Gastroesophageal sphincter (tissue), 4 donors: ENCODE measurements at regions not wholly inside any gene's neighbourhood (a gene's known extent, or its start where the extent isn't known, plus 50 kb on each side); places are given as distances from the start of the nearest gene placed in this dataset.

ENCODE experiments used
- ATAC-seq: fragments of 150-250 bp; one replicate; pipeline ENCODE4 v1.9.1; 2016; ENCODE audit warnings: mild to moderate bottlenecking, moderate library complexity
- H3K27ac ChIP-seq, 4 donors: fragments of 200-600 bp; sonication (generic) in 3 of 4; 1 replicate in 3 of 4; 2 replicates in 1 of 4; pipeline ENCODE4 v1.5.1; 2016 to 2019
- H3K27me3 ChIP-seq: fragments of 200-600 bp; sonication (generic); one replicate; pipeline ENCODE4 v1.5.1; 2019
- H3K36me3 ChIP-seq, 2 donors: fragments of 200-600 bp; sonication (generic); one replicate each; pipeline ENCODE4 v1.5.1; 2019; ENCODE audit warnings: control low read depth in 1 of 2
- H3K4me1 ChIP-seq, 3 donors: fragments of 200-600 bp; sonication (generic); 1 replicate in 2 of 3; 2 replicates in 1 of 3; pipeline ENCODE4 v1.5.1; 2016 to 2019; ENCODE audit warnings: control low read depth in 2 of 3
- H3K4me3 ChIP-seq, 2 donors: fragments of 200-600 bp; sonication (generic); one replicate each; pipeline ENCODE4 v1.5.1; 2019; ENCODE audit warnings: mild to moderate bottlenecking in 1 of 2, moderate library complexity in 1 of 2
- H3K9me3 ChIP-seq, 3 donors: fragments of 200-600 bp; sonication (generic); one replicate each; pipeline ENCODE4 v1.5.1; 2017 to 2019; ENCODE audit warnings: control low read depth in 2 of 3
- CTCF ChIP-seq, 4 experiments: fragments of 200-600 bp in 2 of 4; fragments of 450-650 bp in 2 of 4; sonication (generic) in 1 of 4; IDR thresholded peaks; one replicate each; pipeline ENCODE4 v1.5.1; 2017 to 2019; ENCODE audit warnings: antibody characterized with exemption in 4 of 4, mild to moderate bottlenecking in 2 of 4, moderate library complexity in 2 of 4
- EP300 ChIP-seq: sonication (generic); formaldehyde crosslinking; IDR thresholded peaks from one replicate; pipeline ENCODE4 v1.6.1; 2017; ENCODE audit warnings: antibody characterized with exemption, mild to moderate bottlenecking
- POLR2A ChIP-seq, 2 donors: fragments of 450-650 bp; IDR thresholded peaks; one replicate each; pipeline ENCODE4 v1.6.1; 2017; ENCODE audit warnings: antibody characterized with exemption in 2 of 2, mild to moderate bottlenecking in 2 of 2, moderate library complexity in 1 of 2
- POLR2AphosphoS5 ChIP-seq: sonication (generic); formaldehyde crosslinking; IDR thresholded peaks from one replicate; pipeline ENCODE4 v1.6.1; 2017; ENCODE audit warnings: antibody characterized with exemption
- WGBS, 2 donors: methylation state at CpG; one replicate each; pipeline ENCODE4 v1.1.5; 2018; ENCODE audit warnings: low coverage in 1 of 2; 5-methylcytosine and 5-hydroxymethylcytosine counted together

GRCh38 chr2:116133381-116133942 is 1681.0 kb upstream of the DDX18 start:
- Histone ChIP-seq H3K36me3 (no peaks in the 10 kb centered on the region), H3K4me1 (no peaks in the 10 kb centered on the region), H3K27ac (no peak overlapping the region), H3K4me3 (no peak overlapping the region), H3K27me3 (no peaks in the 10 kb centered on the region), H3K9me3 (no peaks in the 10 kb centered on the region)
- TF ChIP-seq POLR2AphosphoS5 (no peak), POLR2A (IDR thresholded peaks at IDR 0.05) (no peak), EP300 (no peak), CTCF (IDR thresholded peaks at IDR 0.05) (no peak)
- no peak for ATAC-seq
- 11 to 20% methylated on average over 14 of the region's 14 CpGs for WGBS, 2 donors

- 70 to 81% methylated on average over 2 to 3 of the region's 3 CpGs for WGBS, 2 donors
- Histone ChIP-seq H3K27me3 (no peaks in the 10 kb centered on the region), H3K36me3 (no peaks in the 10 kb centered on the region), H3K9me3 (peaks cover 0 to 4% (median 0%) of the 10 kb centered on the region in 3 donors), H3K4me3 (no peak overlapping the region), H3K4me1 (no peaks in the 10 kb centered on the region), H3K27ac (no peak overlapping the region)
- no peak for TF ChIP-seq CTCF (IDR thresholded peaks at IDR 0.05)
- TF ChIP-seq POLR2A (IDR thresholded peaks at IDR 0.05) = no peak
- TF ChIP-seq POLR2AphosphoS5 = no peak
- TF ChIP-seq EP300 = no peak
- no peak for ATAC-seq
Observed at GRCh38 chr2:116141891-116142474, 1672.5 kb upstream of the DDX18 start.

- H3K27me3 ChIP-seq = no peaks in the 10 kb centered on the region
- 48 to 61% methylated on average over 8 of the region's 8 CpGs for WGBS, 2 donors
- H3K9me3 ChIP-seq = peaks cover 0 to 4% (median 0%) of the 10 kb centered on the region in 3 donors
- no peak for TF ChIP-seq POLR2A (IDR thresholded peaks at IDR 0.05)
- no peak for TF ChIP-seq EP300
- no peak for TF ChIP-seq CTCF (IDR thresholded peaks at IDR 0.05)
- no peak for TF ChIP-seq POLR2AphosphoS5
- no peaks in the 10 kb centered on the region for H3K36me3 ChIP-seq
- no peak for ATAC-seq
- no peak overlapping the region for H3K27ac ChIP-seq
- no peaks in the 10 kb centered on the region for H3K4me1 ChIP-seq
- H3K4me3 ChIP-seq = no peak overlapping the region
Observed at GRCh38 chr2:116142644-116143227, 1671.8 kb upstream of the DDX18 start.

- no peak for TF ChIP-seq POLR2A (IDR thresholded peaks at IDR 0.05)
- TF ChIP-seq EP300 = no peak
- no peak for TF ChIP-seq POLR2AphosphoS5
- TF ChIP-seq CTCF (IDR thresholded peaks at IDR 0.05) = no peak
- Histone ChIP-seq H3K9me3 (peaks cover 0 to 4% (median 0%) of the 10 kb centered on the region in 3 donors), H3K4me3 (no peak overlapping the region), H3K27ac (no peak overlapping the region), H3K27me3 (no peaks in the 10 kb centered on the region), H3K36me3 (no peaks in the 10 kb centered on the region), H3K4me1 (no peaks in the 10 kb centered on the region)
- WGBS, 2 donors = 42 to 68% methylated on average over 3 to 4 of the region's 4 CpGs
- no peak for ATAC-seq
Observed at GRCh38 chr2:116145031-116145430, 1669.5 kb upstream of the DDX18 start.

DNA sequence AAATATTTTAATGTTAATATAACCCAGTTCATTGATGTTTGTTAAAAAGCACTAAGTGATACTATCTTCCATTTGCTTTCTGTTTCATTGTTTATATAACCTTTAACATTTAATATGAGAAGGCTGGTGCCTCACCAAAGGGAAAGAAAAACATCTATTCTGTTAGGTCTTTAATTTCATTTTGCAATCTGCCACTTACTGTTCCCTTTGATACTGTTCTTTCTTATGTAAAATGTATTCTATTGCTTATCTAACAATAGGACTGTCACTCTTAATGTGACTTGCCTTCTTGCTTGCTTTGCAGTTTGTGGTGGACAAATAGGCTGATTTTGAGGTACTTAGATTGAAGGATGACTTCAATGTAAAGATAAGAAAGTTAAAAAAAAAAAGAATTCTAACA is 1666.1 kb upstream of the DDX18 start:
- no peaks in the 10 kb centered on the region for H3K4me1 ChIP-seq

More for the DNA sequence above, 1666.1 kb upstream of the DDX18 start:
- Histone ChIP-seq H3K36me3 (no peaks in the 10 kb centered on the region), H3K27ac (no peak overlapping the region), H3K27me3 (no peaks in the 10 kb centered on the region), H3K4me3 (no peak overlapping the region), H3K9me3 (peaks cover 0 to 4% (median 0%) of the 10 kb centered on the region in 3 donors)
- TF ChIP-seq CTCF (IDR thresholded peaks at IDR 0.05) (no peak), POLR2A (IDR thresholded peaks at IDR 0.05) (no peak), EP300 (no peak), POLR2AphosphoS5 (no peak)
- no peak for ATAC-seq
